H9 (cell line): ENCODE measurements at regions not wholly inside any gene's neighbourhood (a gene's known extent, or its start where the extent isn't known, plus 50 kb on each side); places are given as distances from the start of the nearest gene placed in this dataset.

ENCODE experiments used
- DNase-seq: peaks from one replicate; pipeline ENCODE4 v3.0.0-alpha.2; 2017
- H2AFZ ChIP-seq: one replicate; pipeline ENCODE4 v1.6.1; 2013; ENCODE audit warnings: mild to moderate bottlenecking, low read length, control low read depth, moderate library complexity
- H2AK5ac ChIP-seq: 2 replicates; pipeline ENCODE4 v1.6.1; 2013; ENCODE audit warnings: low read length, control low read depth, mixed read lengths; ENCODE audit not compliant: insufficient read length
- H2BK120ac ChIP-seq: one replicate; pipeline ENCODE4 v1.6.1; 2013; ENCODE audit warnings: low read depth, mild to moderate bottlenecking, low read length, control low read depth, inconsistent platforms; ENCODE audit not compliant: poor library complexity, severe bottlenecking
- H2BK12ac ChIP-seq: 2 replicates; pipeline ENCODE4 v1.6.1; 2013; ENCODE audit warnings: low read length, control low read depth, mixed read lengths, low read depth; ENCODE audit not compliant: insufficient read length
- H2BK15ac ChIP-seq: 2 replicates; pipeline ENCODE4 v1.6.1; 2013; ENCODE audit warnings: low read depth, low read length, control low read depth
- H2BK20ac ChIP-seq: one replicate; pipeline ENCODE4 v1.6.1; 2013; ENCODE audit warnings: low read depth, mild to moderate bottlenecking, low read length, control low read depth, inconsistent platforms; ENCODE audit not compliant: poor library complexity, severe bottlenecking
- H2BK5ac ChIP-seq: 2 replicates; pipeline ENCODE4 v1.6.1; 2013; ENCODE audit warnings: low read length, control low read depth, mixed read lengths; ENCODE audit not compliant: insufficient read length
- H3K14ac ChIP-seq: 2 replicates; pipeline ENCODE4 v1.6.1; 2013; ENCODE audit warnings: low read length, control low read depth; ENCODE audit not compliant: insufficient read depth
- H3K18ac ChIP-seq: 2 replicates; pipeline ENCODE4 v1.6.1; 2013; ENCODE audit warnings: low read depth, mild to moderate bottlenecking, mixed read lengths, low read length, control low read depth; ENCODE audit not compliant: insufficient read length
- H3K23ac ChIP-seq: 2 replicates; pipeline ENCODE4 v1.6.1; 2013; ENCODE audit warnings: low read length, control low read depth, mixed read lengths, low read depth; ENCODE audit not compliant: insufficient read length
- H3K23me2 ChIP-seq: 2 replicates; pipeline ENCODE4 v1.6.1; 2013; ENCODE audit warnings: low read depth, mild to moderate bottlenecking, mixed read lengths, low read length, control low read depth; ENCODE audit not compliant: insufficient read length, poor library complexity, severe bottlenecking
- H3K27ac ChIP-seq: 2 replicates; pipeline ENCODE4 v1.5.1; 2013; ENCODE audit warnings: low read length, control low read depth, mixed read lengths, low read depth; ENCODE audit not compliant: insufficient read length
- H3K27me3 ChIP-seq: 2 replicates; pipeline ENCODE4 v1.6.1; 2013; ENCODE audit warnings: low read length, control low read depth, inconsistent platforms; ENCODE audit not compliant: insufficient read depth
- H3K4ac ChIP-seq: 2 replicates; pipeline ENCODE4 v1.6.1; 2013; ENCODE audit warnings: low read depth, mild to moderate bottlenecking, control low read depth, inconsistent platforms, low read length, moderate library complexity
- H3K4me1 ChIP-seq: 2 replicates; pipeline ENCODE4 v1.6.1; 2013; ENCODE audit warnings: low read length, control low read depth, inconsistent platforms; ENCODE audit not compliant: insufficient read depth
- H3K4me2 ChIP-seq: 2 replicates; pipeline ENCODE4 v1.6.1; 2013; ENCODE audit warnings: low read length, control low read depth, mixed read lengths; ENCODE audit not compliant: insufficient read length, insufficient read depth
- H3K56ac ChIP-seq: 2 replicates; pipeline ENCODE4 v1.6.1; 2013; ENCODE audit warnings: low read depth, mild to moderate bottlenecking, mixed read lengths, low read length, control low read depth; ENCODE audit not compliant: insufficient read length
- H3K79me1 ChIP-seq: 2 replicates; pipeline ENCODE4 v1.6.1; 2013; ENCODE audit warnings: low read depth, mild to moderate bottlenecking, moderate library complexity, low read length, control low read depth, inconsistent platforms; ENCODE audit not compliant: insufficient read depth, poor library complexity, severe bottlenecking
- H3K79me2 ChIP-seq: 2 replicates; pipeline ENCODE4 v1.6.1; 2013; ENCODE audit warnings: low read length, control low read depth, inconsistent platforms; ENCODE audit not compliant: insufficient read depth
- H3K9ac ChIP-seq: 2 replicates; pipeline ENCODE4 v1.6.1; 2013; ENCODE audit warnings: low read length, control low read depth, mixed read lengths; ENCODE audit not compliant: insufficient read length; ENCODE audit errors: extremely low read depth
- H3K9me3 ChIP-seq: one replicate; pipeline ENCODE4 v1.6.1; 2013; ENCODE audit warnings: low read depth, low read length, inconsistent platforms; ENCODE audit not compliant: control insufficient read depth
- H3T11ph ChIP-seq: one replicate; pipeline ENCODE4 v1.6.1; 2013; ENCODE audit warnings: mild to moderate bottlenecking, low read length, control low read depth, inconsistent platforms
- H4K20me1 ChIP-seq: one replicate; pipeline ENCODE4 v1.6.1; 2013; ENCODE audit not compliant: control insufficient read depth, insufficient read length, insufficient read depth
- H4K5ac ChIP-seq: 2 replicates; pipeline ENCODE4 v1.6.1; 2013; ENCODE audit warnings: low read depth, mild to moderate bottlenecking, mixed read lengths, low read length, control low read depth; ENCODE audit not compliant: insufficient read length
- H4K8ac ChIP-seq: replicated peaks from 2 replicates; pipeline ENCODE4 v1.6.1; 2013; ENCODE audit warnings: low read length, control low read depth, mixed read lengths, low read depth; ENCODE audit not compliant: insufficient read length
- H4K91ac ChIP-seq: 2 replicates; pipeline ENCODE4 v1.6.1; 2013; ENCODE audit warnings: low read depth, mild to moderate bottlenecking, moderate library complexity, mixed read lengths, low read length, control low read depth; ENCODE audit not compliant: insufficient read length
- H3K27ac Mint-ChIP-seq, 3 experiments: 2 replicates in 2 of 3; 3 replicates in 1 of 3; pipeline ENCODE4 v1.8.0; 2020 to 2021; ENCODE audit warnings: mixed read lengths in 3 of 3, mild to moderate bottlenecking in 1 of 3, moderate library complexity in 1 of 3
- H3K27me3 Mint-ChIP-seq: 2 replicates; pipeline ENCODE4 v1.8.0; 2021; ENCODE audit warnings: low read depth, mild to moderate bottlenecking, moderate library complexity, mixed read lengths
- H3K36me3 Mint-ChIP-seq, 3 experiments: 2 replicates in 2 of 3; 3 replicates in 1 of 3; pipeline ENCODE4 v1.8.0; 2020 to 2021; ENCODE audit warnings: low read depth in 3 of 3, mixed read lengths in 3 of 3; ENCODE audit not compliant: insufficient read depth in 1 of 3
- H3K4me1 Mint-ChIP-seq, 2 experiments: 2 replicates each; pipeline ENCODE4 v1.8.0; 2020; ENCODE audit warnings: mixed read lengths in 2 of 2
- H3K4me3 Mint-ChIP-seq, 2 experiments: 2 replicates in 1 of 2; 3 replicates in 1 of 2; pipeline ENCODE4 v1.8.0; 2020 to 2021; ENCODE audit warnings: mild to moderate bottlenecking in 2 of 2, mixed read lengths in 2 of 2, moderate library complexity in 1 of 2
- H3K9me3 Mint-ChIP-seq, 2 experiments: 2 replicates in 1 of 2; 3 replicates in 1 of 2; pipeline ENCODE4 v1.8.0; 2020; ENCODE audit warnings: mild to moderate bottlenecking in 2 of 2, mixed read lengths in 2 of 2, moderate library complexity in 1 of 2
- WGBS: extraction: QIAGEN DNeasy Blood & Tissue Kit; methylation state at CpG from one replicate; pipeline ENCODE4 v1.1.7; 2013; ENCODE audit warnings: missing lambda C conversion rate, low lambda C conversion rate, mixed read lengths; ENCODE audit not compliant: insufficient read length; ENCODE audit errors: extremely low coverage; 5-methylcytosine and 5-hydroxymethylcytosine counted together
- TF ChIP-seq, protein P1 (sequence below): fragments of 200-600 bp; sonication (generic); conservative IDR thresholded peaks from 3 replicates; pipeline ENCODE4 v1.8.0; 2021; ENCODE audit warnings: antibody characterized with exemption, mild to moderate bottlenecking

DNA sequence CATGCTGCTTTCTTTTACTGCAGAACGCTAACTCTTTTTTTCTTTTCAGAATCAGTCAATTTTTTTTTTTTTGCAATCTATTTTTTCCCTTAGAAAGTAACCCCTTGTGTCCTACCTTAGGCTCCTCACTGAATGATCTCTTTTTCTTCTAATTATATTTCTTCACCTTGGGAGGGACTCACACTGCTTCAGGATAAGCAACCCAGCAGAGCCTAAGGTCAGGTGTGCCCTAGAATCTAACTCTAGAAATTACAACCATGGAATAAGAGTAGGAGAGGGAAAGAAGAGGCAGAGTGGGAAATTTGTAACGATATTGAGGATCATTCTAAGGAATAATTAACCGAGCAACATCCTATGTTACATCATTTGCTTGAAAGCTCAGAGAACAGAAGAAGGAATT lies 564.0 kb upstream of the MEF2C start:
- Histone ChIP-seq H2AFZ (peak overlapping the region; percentile 10), H3K14ac (no peak overlapping the region), H3K9me3 (no peaks in the 10 kb centered on the region), H3K18ac (no peak overlapping the region), H3K79me2 (no peaks in the 10 kb centered on the region), H4K91ac (no peak overlapping the region), H3K27me3 (no peaks in the 10 kb centered on the region), H4K20me1 (no peaks in the 10 kb centered on the region), H4K8ac (no peak overlapping the region), H2BK120ac (no peak overlapping the region), H4K5ac (no peak overlapping the region), H2BK15ac (no peak overlapping the region), H2BK12ac (no peak overlapping the region), H2BK20ac (no peak overlapping the region), H3K79me1 (no peaks in the 10 kb centered on the region), H3K23ac (no peak overlapping the region), H3K9ac (no peak overlapping the region), H3K56ac (no peak overlapping the region), H2BK5ac (no peak overlapping the region), H3T11ph (no peak overlapping the region), H2AK5ac (no peak overlapping the region), H3K4me1 (peaks cover 1% of the 10 kb centered on the region; the same call in 1 of the 2 replicates), H3K4me2 (no peak overlapping the region), H3K23me2 (no peaks in the 10 kb centered on the region), H3K27ac (no peak overlapping the region), H3K4ac (no peak overlapping the region)
- no peaks in the 10 kb centered on the region for H3K27me3 Mint-ChIP-seq
- H3K4me1 Mint-ChIP-seq, result peaks cover 39 to 43% of the 10 kb centered on the region in 2 experiments
- peak overlapping the region; percentile 91 to 97 (median 91) for H3K27ac Mint-ChIP-seq
- H3K36me3 Mint-ChIP-seq, result no peaks in the 10 kb centered on the region
- TF ChIP-seq, protein P1, sequence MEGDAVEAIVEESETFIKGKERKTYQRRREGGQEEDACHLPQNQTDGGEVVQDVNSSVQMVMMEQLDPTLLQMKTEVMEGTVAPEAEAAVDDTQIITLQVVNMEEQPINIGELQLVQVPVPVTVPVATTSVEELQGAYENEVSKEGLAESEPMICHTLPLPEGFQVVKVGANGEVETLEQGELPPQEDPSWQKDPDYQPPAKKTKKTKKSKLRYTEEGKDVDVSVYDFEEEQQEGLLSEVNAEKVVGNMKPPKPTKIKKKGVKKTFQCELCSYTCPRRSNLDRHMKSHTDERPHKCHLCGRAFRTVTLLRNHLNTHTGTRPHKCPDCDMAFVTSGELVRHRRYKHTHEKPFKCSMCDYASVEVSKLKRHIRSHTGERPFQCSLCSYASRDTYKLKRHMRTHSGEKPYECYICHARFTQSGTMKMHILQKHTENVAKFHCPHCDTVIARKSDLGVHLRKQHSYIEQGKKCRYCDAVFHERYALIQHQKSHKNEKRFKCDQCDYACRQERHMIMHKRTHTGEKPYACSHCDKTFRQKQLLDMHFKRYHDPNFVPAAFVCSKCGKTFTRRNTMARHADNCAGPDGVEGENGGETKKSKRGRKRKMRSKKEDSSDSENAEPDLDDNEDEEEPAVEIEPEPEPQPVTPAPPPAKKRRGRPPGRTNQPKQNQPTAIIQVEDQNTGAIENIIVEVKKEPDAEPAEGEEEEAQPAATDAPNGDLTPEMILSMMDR, result no peak
- no CpG with 5 or more reads among the region's 3 CpGs for WGBS
- H3K4me3 Mint-ChIP-seq, result peak overlapping the region in 1 of 2 experiments; percentile 22; a peak in 1 of 5 replicates
- DNase-seq, result no peak
- no peaks in the 10 kb centered on the region for H3K9me3 Mint-ChIP-seq
